CD4-positive, alpha-beta T cell (primary cell): ENCODE measurements at regions not wholly inside any gene's neighbourhood (a gene's known extent, or its start where the extent isn't known, plus 50 kb on each side); places are given as distances from the start of the nearest gene placed in this dataset.

Experiments used
- ATAC-seq: fragments of 200-7000 bp; cut with Tn5 transposase; one replicate; pipeline ENCODE4 v1.10.0; 2022; ENCODE audit warnings: mild to moderate bottlenecking; ENCODE audit not compliant: poor library complexity
- CTCF ChIA-PET: fragments of 350-600 bp; sonication (Branson Sonifier 250); formaldehyde crosslinking; loops from one replicate; lab custom pipeline; 2021; ENCODE audit warnings: antibody characterized with exemption, inconsistent platforms; lab: Charles Lee
- POLR2A ChIA-PET: fragments of 350-600 bp; sonication (Branson Sonifier 250); formaldehyde crosslinking; loops from one replicate; lab custom pipeline; 2021; ENCODE audit warnings: antibody characterized with exemption, inconsistent platforms; lab: Charles Lee
- DNase-seq, 14 experiments: peaks; one replicate each; pipeline ENCODE4 v3.0.0-alpha.2; 2013 to 2020; ENCODE audit warnings: mixed read lengths in 2 of 14
- H3K27ac ChIP-seq, 2 donors: one replicate each; pipeline versions ENCODE4 v1.5.1 to v1.7.0; 2013; ENCODE audit warnings: low read length in 2 of 2, low read depth in 1 of 2, mild to moderate bottlenecking in 1 of 2
- H3K27me3 ChIP-seq, 2 experiments: 1 replicate in 1 of 2; 2 replicates in 1 of 2; pipeline versions ENCODE4 v1.6.1 to v1.7.0; 2013; ENCODE audit warnings: low read length in 2 of 2, control low read depth in 1 of 2, mild to moderate bottlenecking in 1 of 2, moderate library complexity in 1 of 2; ENCODE audit not compliant: insufficient read depth in 2 of 2, control insufficient read depth in 1 of 2
- H3K36me3 ChIP-seq: one replicate; pipeline ENCODE4 v1.6.1; 2013; ENCODE audit warnings: low read length, control low read depth; ENCODE audit not compliant: insufficient read depth
- H3K4me1 ChIP-seq: one replicate; pipeline ENCODE4 v1.6.1; 2013; ENCODE audit warnings: low read length, control low read depth; ENCODE audit not compliant: insufficient read depth
- H3K4me3 ChIP-seq: one replicate; pipeline ENCODE4 v1.5.1; 2013; ENCODE audit warnings: mild to moderate bottlenecking, low read length, moderate library complexity
- H3K9me3 ChIP-seq, 2 experiments: 1 replicate in 1 of 2; 2 replicates in 1 of 2; pipeline versions ENCODE4 v1.6.1 to v1.7.0; 2013; ENCODE audit warnings: low read length in 2 of 2, mild to moderate bottlenecking in 2 of 2, control low read depth in 1 of 2, moderate library complexity in 1 of 2; ENCODE audit not compliant: control insufficient read depth in 1 of 2, insufficient read depth in 1 of 2
- H3K27ac Mint-ChIP-seq: one replicate; pipeline ENCODE4 v1.8.0; 2020; ENCODE audit warnings: mixed read lengths
- H3K27me3 Mint-ChIP-seq: one replicate; pipeline ENCODE4 v1.8.0; 2021; ENCODE audit warnings: mixed read lengths
- H3K36me3 Mint-ChIP-seq: one replicate; pipeline ENCODE4 v1.8.0; 2021; ENCODE audit warnings: low read depth, mixed read lengths
- H3K4me1 Mint-ChIP-seq: one replicate; pipeline ENCODE4 v1.8.0; 2021; ENCODE audit warnings: low read depth, mixed read lengths
- H3K4me3 Mint-ChIP-seq: one replicate; pipeline ENCODE4 v1.8.0; 2020; ENCODE audit warnings: mild to moderate bottlenecking, mixed read lengths
- H3K9me3 Mint-ChIP-seq: one replicate; pipeline ENCODE4 v1.8.0; 2020; ENCODE audit warnings: mixed read lengths
- CTCF ChIP-seq: fragments of 200-600 bp; IDR thresholded peaks from one replicate; pipeline ENCODE4 v1.8.0; 2022; ENCODE audit warnings: antibody characterized with exemption, mild to moderate bottlenecking
- intact Hi-C, 2 experiments: fragments of 100-400 bp; cut with DNase I in 1 of 2; cut with micrococcal nuclease in 1 of 2; formaldehyde crosslinking; loops; one replicate each; pipeline versions ENCODE4 v1.15.1 to v1.9.0; 2023 to 2025; cut with DNase I, micrococcal nuclease

- POLR2A ChIA-PET, result no interaction called here
- H3K9me3 Mint-ChIP-seq, result no peaks in the 10 kb centered on the region
- CTCF ChIA-PET, result no interaction called here
- ATAC-seq, result no peak
- H3K4me1 Mint-ChIP-seq, result no peaks in the 10 kb centered on the region
- no peak overlapping the region for H3K4me3 ChIP-seq
- no peak overlapping the region for H3K27ac ChIP-seq
- H3K4me1 ChIP-seq, result no peaks in the 10 kb centered on the region
- H3K36me3 ChIP-seq, result no peaks in the 10 kb centered on the region
- no peak overlapping the region for H3K27ac Mint-ChIP-seq
- TF ChIP-seq CTCF, result no peak
- no peak for DNase-seq
- intact Hi-C loops, result loop anchor here in 1 of 2 experiments (1.0 kb wide), 1 partner anchor 9 kb away; no protein-coding TSS in a partner anchor
- no peaks in the 10 kb centered on the region for H3K36me3 Mint-ChIP-seq
- no peaks in the 10 kb centered on the region for H3K27me3 Mint-ChIP-seq
- H3K9me3 ChIP-seq, result peaks cover 0 to 29% of the 10 kb centered on the region in 2 experiments
- H3K27me3 ChIP-seq, result peaks cover 0 to 3% of the 10 kb centered on the region in 2 experiments
- no peak overlapping the region for H3K4me3 Mint-ChIP-seq
These were observed 100.7 kb upstream of the CD93 start for GRCh38 chr20:23186808-23187207.

- Mint-ChIP-seq H3K36me3 (no peaks in the 10 kb centered on the region), H3K4me1 (no peaks in the 10 kb centered on the region), H3K9me3 (no peaks in the 10 kb centered on the region), H3K4me3 (no peak overlapping the region), H3K27me3 (peaks cover 5% of the 10 kb centered on the region), H3K27ac (no peak overlapping the region)
- no peak for TF ChIP-seq CTCF
- ChIA-PET CTCF (no interaction called here), POLR2A (no interaction called here)
- Histone ChIP-seq H3K9me3 (no peaks in the 10 kb centered on the region), H3K4me3 (no peak overlapping the region), H3K27me3 (peaks cover 3 to 4% of the 10 kb centered on the region in 2 experiments), H3K36me3 (no peaks in the 10 kb centered on the region), H3K27ac (no peak overlapping the region), H3K4me1 (no peaks in the 10 kb centered on the region)
- intact Hi-C loops, result no loop called here
- DNase-seq (no peak), ATAC-seq (no peak)
These were observed 94.4 kb upstream of the CD93 start for GRCh38 chr20:23180451-23180921.

- no peak for TF ChIP-seq CTCF
- Histone ChIP-seq H3K4me1 (no peaks in the 10 kb centered on the region), H3K4me3 (no peak overlapping the region), H3K27me3 (peaks cover 3 to 4% of the 10 kb centered on the region in 2 experiments), H3K9me3 (no peaks in the 10 kb centered on the region), H3K27ac (no peak overlapping the region), H3K36me3 (no peaks in the 10 kb centered on the region)
- Mint-ChIP-seq H3K27ac (no peak overlapping the region), H3K36me3 (no peaks in the 10 kb centered on the region), H3K27me3 (peaks cover 9% of the 10 kb centered on the region), H3K4me1 (no peaks in the 10 kb centered on the region), H3K9me3 (no peaks in the 10 kb centered on the region), H3K4me3 (no peak overlapping the region)
- no peak for DNase-seq
- ChIA-PET POLR2A (no interaction called here), CTCF (no interaction called here)
- ATAC-seq, result no peak
- intact Hi-C loops, result no loop called here
These were observed 93.8 kb upstream of the CD93 start for GRCh38 chr20:23179766-23180403.
